GM23338 (cell line): ENCODE measurements at regions not wholly inside any gene's neighbourhood (a gene's known extent, or its start where the extent isn't known, plus 50 kb on each side); places are given as distances from the start of the nearest gene placed in this dataset.

Experiments used
- ATAC-seq: fragments of 200-7000 bp; cut with Tn5 transposase; 3 replicates; pipeline ENCODE4 v1.9.1; 2020
- DNase-seq: peaks from one replicate; pipeline ENCODE4 v3.0.0-alpha.2; 2015; ENCODE audit warnings: low spot score
- H2AFZ ChIP-seq: fragments of 200-600 bp; sonication (generic); 2 replicates; pipeline ENCODE4 v1.8.0; 2016; ENCODE audit warnings: antibody characterized with exemption, mild to moderate bottlenecking, moderate library complexity
- H3F3A ChIP-seq: fragments of 200-600 bp; sonication (generic); replicated peaks from 2 replicates; pipeline ENCODE4 v1.8.0; 2017; ENCODE audit warnings: antibody characterized with exemption, mixed run types, low read depth
- H3K27ac ChIP-seq: fragments of 200-600 bp; sonication (generic); 2 replicates; pipeline ENCODE4 v1.6.1; 2016; ENCODE audit warnings: low read depth
- H3K27me3 ChIP-seq: fragments of 200-600 bp; sonication (generic); 2 replicates; pipeline ENCODE4 v1.8.0; 2016; ENCODE audit warnings: mild to moderate bottlenecking, mixed run types, moderate library complexity; ENCODE audit not compliant: insufficient read depth
- H3K36me3 ChIP-seq: fragments of 200-600 bp; sonication (generic); 2 replicates; pipeline ENCODE4 v1.8.0; 2016; ENCODE audit warnings: mild to moderate bottlenecking; ENCODE audit not compliant: insufficient read depth
- H3K4me1 ChIP-seq: fragments of 200-600 bp; sonication (generic); 2 replicates; pipeline ENCODE4 v1.8.0; 2016; ENCODE audit warnings: mild to moderate bottlenecking, moderate library complexity; ENCODE audit not compliant: insufficient read depth
- H3K4me2 ChIP-seq: fragments of 200-600 bp; sonication (generic); 2 replicates; pipeline ENCODE4 v1.7.1; 2017; ENCODE audit warnings: mixed run types
- H3K4me3 ChIP-seq: fragments of 200-600 bp; sonication (generic); 2 replicates; pipeline ENCODE4 v1.6.1; 2016; ENCODE audit warnings: mixed run types
- H3K79me2 ChIP-seq: fragments of 200-600 bp; sonication (generic); replicated peaks from 2 replicates; pipeline ENCODE4 v1.8.0; 2017; ENCODE audit warnings: mild to moderate bottlenecking; ENCODE audit not compliant: insufficient read depth
- H3K9me2 ChIP-seq: fragments of 200-600 bp; sonication (generic); 2 replicates; pipeline ENCODE4 v1.8.0; 2017; ENCODE audit not compliant: insufficient read depth
- H4K20me1 ChIP-seq: fragments of 200-600 bp; sonication (generic); replicated peaks from 2 replicates; pipeline ENCODE4 v1.8.0; 2017; ENCODE audit warnings: mild to moderate bottlenecking; ENCODE audit not compliant: insufficient read depth
- H3K27ac Mint-ChIP-seq: 2 replicates; pipeline ENCODE4 v1.8.0; 2020; ENCODE audit warnings: inconsistent platforms, mild to moderate bottlenecking, moderate library complexity, mixed read lengths
- H3K27me3 Mint-ChIP-seq: 3 replicates; pipeline ENCODE4 v1.8.0; 2022; ENCODE audit warnings: low read depth, mild to moderate bottlenecking, moderate library complexity, mixed read lengths, inconsistent platforms; ENCODE audit not compliant: insufficient read depth, poor library complexity
- H3K36me3 Mint-ChIP-seq: 3 replicates; pipeline ENCODE4 v1.8.0; 2021; ENCODE audit warnings: low read depth, mild to moderate bottlenecking, inconsistent platforms, moderate library complexity, mixed read lengths
- H3K4me1 Mint-ChIP-seq: 3 replicates; pipeline ENCODE4 v1.8.0; 2020; ENCODE audit warnings: mild to moderate bottlenecking, inconsistent platforms, mixed read lengths
- H3K4me3 Mint-ChIP-seq: 3 replicates; pipeline ENCODE4 v1.8.0; 2021; ENCODE audit warnings: moderate library complexity, mild to moderate bottlenecking, inconsistent platforms, mixed read lengths
- H3K9me3 Mint-ChIP-seq: 3 replicates; pipeline ENCODE4 v1.8.0; 2020; ENCODE audit warnings: moderate library complexity, mild to moderate bottlenecking, inconsistent platforms, mixed read lengths
- CREB1 ChIP-seq: fragments of 250-450 bp; sonication (Bioruptor Pico); IDR thresholded peaks from 2 replicates; pipeline ENCODE4 v1.5.0; 2020; ENCODE audit warnings: low read depth, mild to moderate bottlenecking, moderate library complexity
- CTCF ChIP-seq, 2 experiments: fragments of 200-600 bp in 1 of 2; sonication (generic) in 1 of 2; conservative IDR thresholded peaks; 2 replicates each; pipeline versions ENCODE4 v1.5.1 to v1.6.1; 2016 to 2017; ENCODE audit warnings: antibody characterized with exemption in 2 of 2, low read depth in 2 of 2, mild to moderate bottlenecking in 2 of 2, moderate library complexity in 1 of 2
- ETS1 ChIP-seq: IDR thresholded peaks from 2 replicates; pipeline ENCODE4 v1.6.1; 2016; ENCODE audit warnings: antibody characterized with exemption
- EZH2 ChIP-seq: fragments of 200-600 bp; sonication (generic); IDR thresholded peaks from one replicate; pipeline ENCODE4 v1.8.0; 2017; ENCODE audit warnings: antibody characterized with exemption, mild to moderate bottlenecking, low read depth; ENCODE audit not compliant: unreplicated experiment
- EZH2phosphoT487 ChIP-seq: fragments of 200-600 bp; sonication (generic); IDR thresholded peaks from one replicate; pipeline ENCODE4 v1.8.1; 2018; ENCODE audit warnings: antibody characterized with exemption; ENCODE audit not compliant: unreplicated experiment
- JUNB ChIP-seq: IDR thresholded peaks from one replicate; pipeline ENCODE4 v1.6.1; 2016; ENCODE audit warnings: antibody characterized with exemption; ENCODE audit not compliant: unreplicated experiment
- NANOG ChIP-seq: IDR thresholded peaks from 2 replicates; pipeline ENCODE4 v1.6.1; 2016; ENCODE audit warnings: antibody characterized with exemption, borderline replicate concordance
- POLR2AphosphoS5 ChIP-seq: IDR thresholded peaks from 2 replicates; pipeline ENCODE4 v1.6.1; 2016; ENCODE audit warnings: antibody characterized with exemption, low read depth
- REST ChIP-seq: IDR thresholded peaks from one replicate; pipeline ENCODE4 v1.6.1; 2018; ENCODE audit warnings: antibody characterized with exemption; ENCODE audit not compliant: unreplicated experiment
- STAT1 ChIP-seq: IDR thresholded peaks from one replicate; pipeline ENCODE4 v1.6.1; 2016; ENCODE audit warnings: antibody characterized with exemption; ENCODE audit not compliant: unreplicated experiment
- ZNF114 ChIP-seq: fragments of 250-450 bp; sonication (Bioruptor Pico); IDR thresholded peaks from 2 replicates; pipeline ENCODE4 v1.5.0; 2020; ENCODE audit warnings: mild to moderate bottlenecking, moderate library complexity
- ZNF331 ChIP-seq: fragments of 250-450 bp; sonication (Bioruptor Pico); IDR thresholded peaks from 2 replicates; pipeline ENCODE4 v1.5.0; 2020; ENCODE audit warnings: low read depth, mild to moderate bottlenecking, moderate library complexity
- ZNF462 ChIP-seq: fragments of 250-450 bp; sonication (Bioruptor Pico); IDR thresholded peaks from 2 replicates; pipeline ENCODE4 v1.5.0; 2020; ENCODE audit warnings: mild to moderate bottlenecking, moderate library complexity

GRCh38 chr15:39482459-39482858 lies 98.4 kb upstream of the THBS1 start:
- Histone ChIP-seq H3F3A (no peaks in the 10 kb centered on the region), H3K36me3 (no peaks in the 10 kb centered on the region), H3K79me2 (no peaks in the 10 kb centered on the region), H3K4me3 (no peak overlapping the region), H3K9me2 (peaks cover 5% of the 10 kb centered on the region; the same call in 1 of the 2 replicates), H3K4me2 (no peak overlapping the region), H3K27ac (no peak overlapping the region), H3K27me3 (no peaks in the 10 kb centered on the region), H4K20me1 (no peaks in the 10 kb centered on the region), H2AFZ (no peak overlapping the region), H3K4me1 (no peaks in the 10 kb centered on the region; the same call in 1 of the 2 replicates)
- Mint-ChIP-seq H3K4me1 (peaks cover 4% of the 10 kb centered on the region; the same call in 2 of the 3 replicates), H3K9me3 (no peaks in the 10 kb centered on the region), H3K4me3 (no peak overlapping the region), H3K36me3 (no peaks in the 10 kb centered on the region), H3K27ac (no peak overlapping the region), H3K27me3 (no peaks in the 10 kb centered on the region)
- TF ChIP-seq EZH2phosphoT487 (no peak), CTCF (conservative IDR thresholded peaks at IDR 0.05; ENCODE audit: low read depth in 2 of 2) (no peak), ZNF331 (no peak), EZH2 (no peak), ETS1 (no peak), CREB1 (CRISPR knock-in tag) (no peak), ZNF462 (no peak), STAT1 (no peak), ZNF114 (CRISPR knock-in tag) (no peak), NANOG (no peak), REST (no peak), POLR2AphosphoS5 (no peak), JUNB (no peak)
- DNase-seq (no peak), ATAC-seq (no peak)
